Neural cell (in vitro differentiated cells): ENCODE measurements at regions not wholly inside any gene's neighbourhood (a gene's known extent, or its start where the extent isn't known, plus 50 kb on each side); places are given as distances from the start of the nearest gene placed in this dataset.

Source experiments
- H2AFZ ChIP-seq: fragments of 200-600, 300-800 bp; sonication (generic), shearing (Covaris generic); 2 replicates; pipeline ENCODE4 v1.6.0; 2014; ENCODE audit warnings: low read depth, mild to moderate bottlenecking, antibody characterized with exemption, low read length, moderate library complexity
- H3F3A ChIP-seq: fragments of 200-600 bp; shearing (Covaris generic); 2 replicates; pipeline ENCODE4 v1.6.1; 2016; ENCODE audit warnings: mild to moderate bottlenecking, moderate library complexity, mixed read lengths, antibody characterized with exemption, low read length; ENCODE audit not compliant: insufficient read depth, poor library complexity, severe bottlenecking
- H3K27ac ChIP-seq: fragments of 200-600, 300-800 bp; sonication (generic), shearing (Covaris generic); 2 replicates; pipeline ENCODE4 v1.5.1; 2014; ENCODE audit warnings: mild to moderate bottlenecking, low read length, moderate library complexity
- H3K27me3 ChIP-seq: fragments of 300-800, 200-600 bp; sonication (generic), shearing (Covaris generic); 2 replicates; pipeline ENCODE4 v1.6.0; 2014; ENCODE audit warnings: mild to moderate bottlenecking, low read depth, low read length, moderate library complexity; ENCODE audit not compliant: insufficient read depth
- H3K36me3 ChIP-seq: fragments of 300-800, 200-600 bp; sonication (generic), shearing (Covaris generic); 2 replicates; pipeline ENCODE4 v1.5.1; 2014; ENCODE audit warnings: mild to moderate bottlenecking, antibody characterized with exemption, low read length, moderate library complexity; ENCODE audit not compliant: insufficient read depth
- H3K4me2 ChIP-seq: fragments of 300-800, 200-600 bp; sonication (generic), shearing (Covaris generic); 2 replicates; pipeline ENCODE4 v1.6.0; 2014; ENCODE audit warnings: mild to moderate bottlenecking, low read length
- H3K4me3 ChIP-seq: fragments of 300-800, 200-600 bp; sonication (generic), shearing (Covaris generic); 2 replicates; pipeline ENCODE4 v1.5.1; 2014; ENCODE audit warnings: mild to moderate bottlenecking, low read length, moderate library complexity
- H3K79me2 ChIP-seq: fragments of 200-600 bp; shearing (Covaris generic); replicated peaks from 2 replicates; pipeline ENCODE4 v1.6.0; 2014; ENCODE audit warnings: mild to moderate bottlenecking, low read length, moderate library complexity; ENCODE audit not compliant: insufficient read depth
- H3K9ac ChIP-seq: fragments of 300-800, 200-600 bp; sonication (generic), shearing (Covaris generic); 2 replicates; pipeline ENCODE4 v1.6.1; 2016; ENCODE audit warnings: mild to moderate bottlenecking, low read length, mixed read lengths
- H3K9me2 ChIP-seq: fragments of 200-600 bp; shearing (Covaris generic); 2 replicates; pipeline ENCODE4 v1.6.1; 2016; ENCODE audit warnings: mild to moderate bottlenecking, low read length, mixed read lengths; ENCODE audit not compliant: insufficient read depth
- H3K9me3 ChIP-seq: fragments of 200-600, 300-800 bp; sonication (generic), shearing (Covaris generic); 2 replicates; pipeline ENCODE4 v1.6.1; 2016; ENCODE audit warnings: mild to moderate bottlenecking, mixed run types, low read length, moderate library complexity, mixed read lengths
- H4K20me1 ChIP-seq: fragments of 200-600 bp; shearing (Covaris generic); 2 replicates; pipeline ENCODE4 v1.6.1; 2016; ENCODE audit warnings: mild to moderate bottlenecking, mixed run types; ENCODE audit not compliant: insufficient read depth
- CTCF ChIP-seq: fragments of 450-650 bp; IDR thresholded peaks from 2 replicates; pipeline ENCODE4 v1.5.1; 2014; ENCODE audit warnings: antibody characterized with exemption, mild to moderate bottlenecking, moderate library complexity; ENCODE audit not compliant: poor library complexity, severe bottlenecking
- EP300 ChIP-seq: fragments of 450-650 bp; conservative IDR thresholded peaks from 2 replicates; pipeline ENCODE4 v1.6.1; 2014; ENCODE audit warnings: antibody characterized with exemption, mild to moderate bottlenecking, moderate library complexity; ENCODE audit not compliant: poor library complexity, severe bottlenecking
- EZH2 ChIP-seq: fragments of 200-600, 300-800 bp; shearing (Covaris generic), sonication (generic); IDR thresholded peaks from 2 replicates; pipeline ENCODE4 v1.6.1; 2014; ENCODE audit warnings: antibody characterized with exemption, low read length, borderline replicate concordance, mild to moderate bottlenecking; ENCODE audit not compliant: insufficient read depth, poor library complexity, severe bottlenecking
- MXI1 ChIP-seq: fragments of 450-650 bp; conservative IDR thresholded peaks from 2 replicates; pipeline ENCODE4 v1.6.1; 2014; ENCODE audit warnings: antibody characterized with exemption, mild to moderate bottlenecking; ENCODE audit not compliant: poor library complexity, severe bottlenecking
- POLR2AphosphoS5 ChIP-seq: IDR thresholded peaks from 2 replicates; pipeline ENCODE4 v1.6.1; 2012
- RAD21 ChIP-seq: fragments of 450-650 bp; conservative IDR thresholded peaks from 2 replicates; pipeline ENCODE4 v1.6.1; 2014; ENCODE audit warnings: antibody characterized with exemption, mild to moderate bottlenecking, moderate library complexity
- REST ChIP-seq: IDR thresholded peaks from 2 replicates; pipeline ENCODE4 v1.6.1; 2012; ENCODE audit warnings: borderline replicate concordance
- SMC3 ChIP-seq: fragments of 450-650 bp; conservative IDR thresholded peaks from 2 replicates; pipeline ENCODE4 v1.6.1; 2014; ENCODE audit warnings: antibody characterized with exemption, mild to moderate bottlenecking, moderate library complexity; ENCODE audit not compliant: poor library complexity
- TAF1 ChIP-seq: IDR thresholded peaks from 2 replicates; pipeline ENCODE4 v1.6.1; 2012; ENCODE audit warnings: low read depth

- H3K9ac ChIP-seq: no peak overlapping the region
- no peak for TF ChIP-seq EP300
- no peak for TF ChIP-seq CTCF
- TF ChIP-seq MXI1: no peak
- TF ChIP-seq REST: no peak
- no peak for TF ChIP-seq EZH2
- TF ChIP-seq SMC3: no peak
- no peak for TF ChIP-seq TAF1
- TF ChIP-seq POLR2AphosphoS5: no peak
- no peak for TF ChIP-seq RAD21
These were observed 400.4 kb downstream of the CDC14C start for GRCh38 chr7:49324707-49325106.

GRCh38 chr7:49325571-49325970 lies 401.2 kb downstream of the CDC14C start:
- Histone ChIP-seq H3K9me3 (no peaks in the 10 kb centered on the region), H3K4me2 (no peak overlapping the region), H3K27ac (no peak overlapping the region), H3K4me3 (no peak overlapping the region), H3F3A (no peaks in the 10 kb centered on the region), H3K9me2 (no peaks in the 10 kb centered on the region), H3K79me2 (no peaks in the 10 kb centered on the region), H3K36me3 (no peaks in the 10 kb centered on the region), H3K9ac (no peak overlapping the region), H2AFZ (no peak overlapping the region), H4K20me1 (no peaks in the 10 kb centered on the region), H3K27me3 (no peaks in the 10 kb centered on the region)
- TF ChIP-seq RAD21 (no peak), MXI1 (no peak), EZH2 (no peak), EP300 (no peak), SMC3 (no peak), TAF1 (no peak), REST (no peak), CTCF (no peak), POLR2AphosphoS5 (no peak)

More at GRCh38 chr7:49324707-49325106, 400.4 kb downstream of the CDC14C start:
- no peak overlapping the region for H3K4me3 ChIP-seq
- H3K36me3 ChIP-seq: no peaks in the 10 kb centered on the region
- H3K27me3 ChIP-seq: no peaks in the 10 kb centered on the region
- no peaks in the 10 kb centered on the region for H3F3A ChIP-seq
- no peaks in the 10 kb centered on the region for H3K9me3 ChIP-seq
- no peak overlapping the region for H3K27ac ChIP-seq
- H3K9me2 ChIP-seq: no peaks in the 10 kb centered on the region
- H4K20me1 ChIP-seq: no peaks in the 10 kb centered on the region
- H3K79me2 ChIP-seq: no peaks in the 10 kb centered on the region
- H2AFZ ChIP-seq: no peak overlapping the region
- no peak overlapping the region for H3K4me2 ChIP-seq
